ENCODE measurements at regions not wholly inside any gene's neighbourhood (a gene's known extent, or its start where the extent isn't known, plus 50 kb on each side); places are given as distances from the start of the nearest gene placed in this dataset.

- TF ChIP-seq ZNF425 (CRISPR knock-in tag; conservative IDR thresholded peaks at IDR 0.05) (no peak), PRRX2 (CRISPR knock-in tag; IDR thresholded peaks at IDR 0.05) (no peak), FOXP4 (CRISPR knock-in tag; IDR thresholded peaks at IDR 0.05) (no peak), USF1 (CRISPR knock-in tag; IDR thresholded peaks at IDR 0.05) (no peak)
Measured at GRCh38 chr3:191143224-191143623, 55.8 kb upstream of the OSTN start (continued).

GRCh38 chr3:191141728-191142127 is 57.3 kb upstream of the OSTN start:
- ChIA-PET CTCF (no interaction called here), POLR2A (no interaction called here)
- Mint-ChIP-seq H3K27me3 (ENCODE audit: low read depth) (no peaks in the 10 kb centered on the region; the same call in 1 of the 2 replicates), H3K36me3 (no peaks in the 10 kb centered on the region), H3K4me1 (no peaks in the 10 kb centered on the region), H3K27ac (no peak overlapping the region), H3K4me3 (no peak overlapping the region), H3K9me3 (peaks cover 8% of the 10 kb centered on the region)
- TF ChIP-seq PRDM15 (CRISPR knock-in tag; IDR thresholded peaks at IDR 0.05): no peak
- no peak for TF ChIP-seq AR (CRISPR knock-in tag; IDR thresholded peaks at IDR 0.05)
- no peak for TF ChIP-seq JAZF1 (CRISPR knock-in tag; IDR thresholded peaks at IDR 0.05)
- TF ChIP-seq GABPB1 (CRISPR knock-in tag; IDR thresholded peaks at IDR 0.05): no peak
- no peak for TF ChIP-seq USF2 (CRISPR knock-in tag; IDR thresholded peaks at IDR 0.05)
- TF ChIP-seq ETV6 (CRISPR knock-in tag; IDR thresholded peaks at IDR 0.05): no peak
- no peak for TF ChIP-seq USF1 (CRISPR knock-in tag; IDR thresholded peaks at IDR 0.05)
- no peak for TF ChIP-seq KAT7 (CRISPR knock-in tag; IDR thresholded peaks at IDR 0.05; ENCODE audit: borderline replicate concordance)
- TF ChIP-seq ATF2 (CRISPR knock-in tag; IDR thresholded peaks at IDR 0.05; ENCODE audit: borderline replicate concordance, low read depth): no peak
- DNase-seq (ENCODE audit: low spot score) (no peak), ATAC-seq (no peak)
